Pons (tissue), 1 donor: ENCODE measurements at regions not wholly inside any gene's neighbourhood (a gene's known extent, or its start where the extent isn't known, plus 50 kb on each side); places are given as distances from the start of the nearest gene placed in this dataset.
"Not testable (repeated sequence)": the region's sequence is repeated elsewhere in the genome, so short reads cannot be mapped to it uniquely, and the experiment has no call there.

Source experiments
- DNase-seq: peaks from one replicate; pipeline ENCODE4 v3.0.0-alpha.2; 2016; ENCODE audit warnings: low spot score

DNA sequence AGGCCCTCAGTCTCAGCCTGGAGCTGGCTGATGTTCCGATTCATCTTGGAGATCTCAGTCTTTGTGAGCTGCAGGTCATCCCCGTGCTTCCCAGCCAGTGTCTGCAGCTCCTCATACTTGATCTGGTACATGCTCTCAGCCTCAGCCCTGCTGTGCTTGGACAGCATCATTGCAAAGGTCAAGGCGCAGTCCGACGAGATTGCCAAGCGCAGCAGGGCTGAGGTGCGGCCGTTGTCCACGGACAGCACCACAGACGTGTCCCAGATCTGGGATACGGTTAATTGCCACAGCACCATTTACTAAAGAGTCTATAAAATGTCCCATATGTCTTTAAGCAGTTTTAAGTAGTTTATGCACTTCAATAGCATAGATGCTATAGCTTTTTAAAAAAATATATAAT lies 965.7 kb downstream of the FSCB start:
- DNase-seq = no peak

DNA sequence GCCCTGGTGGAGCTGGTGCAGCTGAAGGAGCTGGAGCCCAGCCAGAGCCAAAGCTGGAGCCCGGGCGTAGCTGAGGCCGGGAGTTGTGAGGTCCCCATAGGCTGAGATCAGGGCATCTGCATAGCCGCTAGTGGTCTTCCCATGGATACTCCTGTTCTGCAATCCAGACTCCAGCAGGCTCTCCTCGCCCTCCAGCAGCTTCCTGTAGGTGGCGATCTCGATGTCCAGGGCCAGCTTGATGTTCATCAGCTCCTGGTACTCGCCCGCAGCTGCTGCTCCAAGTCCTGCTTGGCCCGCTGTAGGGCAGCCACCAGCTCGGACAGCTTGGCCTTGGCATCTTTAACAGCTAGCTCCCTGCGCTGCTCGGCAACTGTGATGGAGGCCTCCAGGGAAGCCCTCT lies 966.1 kb downstream of the FSCB start:
- DNase-seq = no peak

DNA sequence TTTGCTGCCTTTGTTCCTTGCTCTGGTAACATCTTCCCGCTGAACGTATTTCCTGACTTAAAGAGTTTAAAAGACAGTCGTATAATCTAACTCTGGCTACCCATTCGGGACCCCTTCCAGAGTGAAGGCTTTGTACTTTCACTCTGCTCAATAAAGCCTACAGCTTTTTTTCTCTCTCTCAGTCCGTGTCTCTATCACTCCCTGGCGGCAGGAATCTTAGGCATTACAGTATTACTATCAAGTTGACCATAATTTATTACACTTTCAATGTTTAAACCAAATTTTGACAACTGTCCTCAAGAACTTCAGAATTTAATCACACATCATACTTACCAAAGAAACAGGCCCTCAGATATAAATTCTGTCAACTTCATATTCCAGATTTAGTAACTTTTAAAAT lies 967.9 kb downstream of the FSCB start:
- DNase-seq = no peak

DNA sequence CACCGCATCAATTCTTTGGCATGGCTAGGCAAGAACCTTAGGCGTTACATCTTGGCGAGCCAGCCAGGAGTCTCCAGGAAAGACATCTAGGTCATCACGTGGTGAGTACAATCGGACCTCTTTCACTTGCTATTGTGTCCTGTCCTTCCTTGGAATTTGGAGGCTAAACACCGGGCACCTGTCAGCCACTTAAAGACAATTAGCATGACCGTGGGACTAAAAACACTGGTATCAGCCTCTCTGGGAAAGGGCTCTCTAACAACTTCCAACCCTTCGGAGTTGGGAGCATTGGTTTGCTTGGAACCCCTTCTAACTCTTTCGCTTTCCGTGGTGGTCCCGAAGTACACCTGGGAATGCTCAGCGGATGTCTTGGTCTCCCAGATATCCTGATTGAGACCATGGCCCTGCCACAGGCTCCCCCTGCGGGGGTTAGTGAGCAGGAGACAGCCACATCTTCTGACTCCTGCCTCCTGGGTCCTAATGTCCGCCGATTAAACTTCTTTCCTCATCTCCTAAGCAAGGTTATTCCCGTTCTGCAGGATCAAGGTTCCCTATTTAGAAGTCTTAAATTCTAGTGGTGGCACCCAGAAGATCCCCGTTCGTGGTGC lies 971.7 kb downstream of the FSCB start:
- DNase-seq = no peak

DNA sequence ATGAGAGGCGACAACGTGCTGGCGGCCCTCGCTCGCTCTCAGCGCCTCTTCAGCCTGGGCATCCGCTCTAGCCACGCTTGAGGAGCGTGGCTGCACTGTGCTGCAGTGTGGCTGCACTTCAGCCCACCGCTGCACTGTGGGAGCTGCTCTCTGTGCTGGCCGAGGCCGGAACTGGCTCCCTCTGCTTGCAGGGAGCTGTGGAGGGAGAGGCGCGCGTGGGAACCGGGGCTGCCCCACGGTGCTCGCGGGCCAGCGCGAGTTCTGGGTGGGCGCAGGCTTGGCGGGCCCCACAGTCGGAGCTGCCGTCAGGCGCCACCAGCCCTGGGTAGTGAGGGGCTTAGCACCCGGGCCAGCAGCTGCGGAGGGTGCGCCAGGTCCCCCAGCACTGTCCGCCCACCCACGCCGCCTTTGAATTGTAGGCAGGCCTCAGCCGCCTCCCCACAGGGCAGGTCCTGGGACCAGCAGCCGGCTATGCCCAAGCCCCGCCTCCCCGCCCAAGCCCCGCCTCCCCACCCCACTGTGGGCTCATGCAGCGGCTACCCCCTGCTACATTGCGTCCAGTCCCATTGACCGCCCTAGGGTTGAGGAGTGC lies 974.2 kb downstream of the FSCB start:
- no peak for DNase-seq

DNA sequence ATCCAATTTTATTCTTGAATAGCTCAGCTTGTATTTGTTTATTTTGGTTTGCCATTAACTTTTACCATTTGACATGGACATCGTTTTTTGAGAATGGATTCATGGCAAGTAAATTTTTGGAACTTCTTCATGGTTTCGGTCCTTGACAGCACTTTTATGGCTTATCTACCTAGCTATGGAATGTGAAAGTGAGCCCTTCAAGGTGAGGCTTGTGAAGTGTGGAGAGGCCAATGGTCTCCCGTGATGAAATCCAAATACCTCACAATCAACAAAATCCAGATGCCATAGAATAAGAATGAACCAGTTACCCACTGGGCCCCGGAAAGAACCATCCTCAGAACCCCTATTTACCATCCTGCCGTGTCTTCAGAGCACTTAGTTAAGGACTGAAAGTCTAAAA lies 978.8 kb downstream of the FSCB start:
- DNase-seq = no peak

DNA sequence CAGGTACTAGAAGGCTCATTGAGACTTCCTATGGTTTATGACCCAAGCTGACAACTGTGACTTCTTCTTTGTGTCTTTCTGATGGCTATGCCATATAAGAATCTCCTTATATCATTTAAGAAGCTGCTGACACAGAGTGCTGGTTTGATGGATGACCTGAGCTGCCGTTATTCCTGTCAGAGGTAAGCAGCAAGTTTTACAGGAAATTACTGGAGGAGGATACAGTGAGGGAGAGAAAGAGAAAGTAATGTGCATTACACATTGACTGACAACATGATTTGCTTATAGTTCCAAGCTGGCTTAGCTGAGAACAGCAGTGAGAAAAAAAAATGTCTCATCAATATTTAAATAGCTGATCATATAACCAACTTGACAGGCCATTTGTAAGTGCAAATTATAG lies 981.4 kb downstream of the FSCB start:
- no peak for DNase-seq

DNA sequence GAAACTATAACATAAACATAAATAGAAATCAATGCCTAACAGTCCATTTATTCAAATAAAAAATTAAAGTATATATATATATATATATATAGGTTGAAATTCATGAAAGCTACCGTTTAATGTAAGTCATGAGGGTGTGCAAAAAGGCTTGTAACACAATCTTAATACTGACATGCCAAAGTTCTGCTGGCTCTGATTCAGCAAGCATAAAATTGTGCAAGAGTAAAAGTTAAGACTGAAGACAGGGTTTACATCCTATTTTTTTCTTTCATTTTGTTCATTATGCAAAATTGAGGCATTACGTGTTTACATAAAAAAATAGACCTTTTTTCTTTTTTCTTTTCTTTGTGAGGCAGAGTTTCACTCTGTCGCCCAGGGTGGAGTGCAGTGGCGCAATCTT lies 984.2 kb downstream of the FSCB start:
- DNase-seq = no peak

DNA sequence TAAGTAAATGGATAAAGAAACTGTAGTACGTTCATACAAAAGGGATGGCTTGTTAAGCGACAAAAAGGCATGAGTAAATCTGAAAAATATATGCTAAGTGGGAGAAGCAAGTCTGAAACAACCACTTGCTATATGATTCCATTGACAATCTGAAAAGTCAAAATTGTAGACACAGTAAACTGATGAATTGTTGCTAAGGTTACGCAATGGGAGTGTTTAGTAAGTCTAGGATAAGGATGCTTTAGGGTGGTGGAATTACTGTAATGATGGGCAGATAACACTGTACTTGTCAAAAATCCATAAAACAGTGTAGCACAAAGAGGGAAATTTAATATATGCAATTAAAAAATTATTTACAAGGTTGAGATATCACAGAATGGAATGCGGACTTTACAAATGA lies 984.9 kb downstream of the FSCB start:
- DNase-seq = no peak

DNA sequence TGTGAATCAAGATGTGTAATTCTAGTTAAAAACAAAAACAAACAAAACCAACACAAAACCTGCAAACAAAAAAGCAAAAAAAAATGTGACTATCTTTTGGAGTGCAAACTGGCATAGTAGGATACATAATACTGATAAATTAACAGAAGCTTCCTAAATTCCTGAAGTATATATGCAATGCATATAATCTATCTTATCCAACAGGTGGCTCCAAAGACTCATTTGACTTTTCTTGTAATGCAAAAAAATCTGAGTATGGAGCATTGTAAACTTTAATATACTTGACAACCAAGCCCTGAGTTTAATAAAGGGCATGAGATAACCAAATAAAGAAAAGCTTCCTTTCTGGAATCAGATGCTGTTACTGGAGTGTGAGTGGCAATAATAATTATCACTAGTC lies 1003.6 kb downstream of the FSCB start:
- DNase-seq = no peak

DNA sequence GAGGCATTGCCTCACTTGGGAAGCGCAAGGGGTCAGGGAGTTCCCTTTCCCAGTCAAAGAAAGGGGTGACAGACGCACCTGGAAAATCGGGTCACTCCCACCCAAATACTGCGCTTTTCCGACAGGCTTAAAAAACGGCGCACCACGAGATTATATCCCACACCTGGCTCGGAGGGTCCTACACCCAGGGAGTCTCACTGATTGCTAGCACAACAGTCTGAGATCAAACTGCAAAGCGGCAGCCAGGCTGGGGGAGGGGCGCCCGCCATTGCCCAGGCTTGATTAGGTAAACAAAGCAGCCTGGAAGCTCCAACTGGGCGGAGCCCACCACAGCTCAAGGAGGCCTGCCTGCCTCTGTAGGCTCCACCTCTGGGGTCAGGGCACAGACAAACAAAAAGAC lies 1014.7 kb downstream of the FSCB start:
- DNase-seq = not testable (repeated sequence)

DNA sequence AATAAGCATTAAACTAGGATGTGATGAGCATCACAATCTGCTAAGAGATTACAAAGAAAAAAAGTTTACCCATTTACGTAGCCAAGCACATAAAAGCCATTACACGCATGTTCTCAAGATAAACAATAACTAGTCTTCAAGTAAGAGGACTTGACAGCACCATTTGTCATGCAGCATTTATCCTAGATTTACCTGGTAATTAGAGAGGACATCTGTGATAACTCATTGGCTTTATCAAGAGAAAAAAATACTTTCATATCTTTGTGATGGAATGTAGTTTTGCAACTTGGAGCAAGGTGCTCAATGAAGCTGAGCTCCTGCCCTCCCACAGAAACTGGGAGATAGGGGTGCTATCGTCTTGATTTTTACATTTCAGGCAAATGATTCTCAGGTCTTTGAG lies 1023.7 kb downstream of the FSCB start:
- no peak for DNase-seq

DNA sequence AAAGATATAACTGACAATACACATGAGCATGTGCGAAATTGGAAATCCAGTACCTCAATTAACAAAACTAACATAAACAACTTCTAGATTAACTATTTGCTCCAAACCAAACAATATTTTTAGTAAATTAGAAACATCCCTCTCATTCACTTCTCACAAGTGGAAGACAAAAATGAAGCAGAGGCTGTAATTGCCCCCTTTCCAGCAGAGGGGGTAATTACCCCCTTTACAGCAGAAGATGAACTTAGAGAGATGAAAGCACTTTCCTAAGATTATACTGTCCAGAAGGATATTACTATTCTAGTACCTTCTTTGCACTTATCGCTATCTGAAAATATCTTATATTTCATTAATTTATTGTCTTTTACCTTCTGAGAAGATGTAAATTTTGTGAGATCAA lies 1025.2 kb downstream of the FSCB start:
- no peak for DNase-seq

DNA sequence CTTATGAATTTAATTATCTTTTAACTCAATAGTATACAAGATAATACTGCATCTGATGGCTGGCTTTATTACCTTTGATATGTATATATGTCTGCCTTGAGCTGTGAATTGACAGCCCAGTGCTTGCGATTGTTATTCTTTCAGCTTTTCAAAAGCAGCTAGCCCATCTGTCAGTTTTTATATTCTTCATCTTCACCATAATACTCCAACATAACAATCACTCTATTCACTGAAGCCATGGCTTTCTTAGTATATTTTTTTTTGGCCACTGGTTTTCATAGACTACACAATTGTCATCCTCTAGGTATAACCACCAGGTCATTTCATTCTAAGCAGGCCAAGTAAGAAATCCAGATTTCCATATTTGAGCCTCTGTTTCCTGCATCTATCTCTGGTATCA lies 1026.1 kb downstream of the FSCB start:
- DNase-seq = no peak

DNA sequence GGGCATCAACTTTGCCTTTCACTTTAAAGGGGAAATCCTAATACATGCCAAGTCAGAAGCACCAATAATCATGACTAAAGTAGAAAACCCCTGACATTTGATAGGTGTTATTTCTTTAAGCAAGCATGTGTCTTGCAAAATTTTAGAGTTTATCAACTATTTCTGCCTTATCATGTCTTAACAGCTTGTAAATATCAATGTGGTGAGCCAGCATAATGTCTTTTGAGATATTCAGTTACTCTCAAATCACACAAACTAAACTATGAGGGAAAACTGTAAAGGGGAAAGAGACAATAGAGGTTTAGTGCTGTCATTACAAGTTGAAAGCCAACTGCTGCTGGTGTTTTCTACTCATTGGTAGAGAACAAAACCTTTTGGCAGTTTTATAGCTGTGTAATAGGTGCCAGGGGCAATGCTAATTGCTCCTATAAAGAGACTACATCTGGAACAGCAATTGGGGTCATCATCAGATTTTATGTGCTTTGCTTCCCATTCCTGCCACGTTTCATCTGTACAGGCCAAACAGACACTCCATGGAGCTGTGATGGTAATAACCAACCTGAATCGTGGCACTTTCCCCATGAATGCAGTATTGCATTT lies 1027.4 kb downstream of the FSCB start:
- no peak for DNase-seq

DNA sequence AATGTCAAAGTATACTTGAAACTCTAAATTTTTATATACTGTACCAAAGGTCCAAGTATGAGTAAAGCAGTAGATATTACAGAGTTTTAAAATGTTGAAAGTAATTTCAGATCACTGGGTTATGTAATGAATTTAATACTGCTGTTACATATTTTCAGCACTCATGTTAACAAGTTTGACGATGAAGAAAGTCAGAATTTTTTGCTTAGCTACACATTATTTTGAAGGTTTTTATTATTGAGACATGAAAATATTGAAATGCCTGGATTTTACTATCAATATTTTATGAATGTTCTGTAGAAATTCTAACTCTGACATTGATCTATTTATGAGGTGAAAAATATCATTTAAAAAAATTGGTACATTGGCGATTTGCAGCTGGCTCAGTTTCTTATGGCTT lies 1030.3 kb downstream of the FSCB start:
- no peak for DNase-seq

DNA sequence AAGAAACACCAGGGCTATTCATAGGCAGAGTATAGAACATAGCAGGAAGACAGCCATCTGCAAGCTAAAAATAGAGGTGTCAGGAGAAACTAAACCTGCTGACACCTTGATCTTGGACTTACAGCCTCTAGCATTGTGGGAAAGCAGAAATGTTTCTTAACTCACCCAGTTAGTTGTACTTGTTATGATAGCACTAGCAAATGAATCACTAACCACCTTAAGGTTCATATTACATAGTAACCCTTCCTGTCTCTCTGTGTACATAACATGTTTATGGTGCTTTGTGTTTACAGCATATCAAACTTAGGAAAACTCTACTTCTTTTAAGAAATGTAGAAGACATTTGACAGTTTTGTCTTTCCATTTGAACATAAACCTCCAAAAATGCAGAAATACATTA lies 1031.3 kb downstream of the FSCB start:
- no peak for DNase-seq

DNA sequence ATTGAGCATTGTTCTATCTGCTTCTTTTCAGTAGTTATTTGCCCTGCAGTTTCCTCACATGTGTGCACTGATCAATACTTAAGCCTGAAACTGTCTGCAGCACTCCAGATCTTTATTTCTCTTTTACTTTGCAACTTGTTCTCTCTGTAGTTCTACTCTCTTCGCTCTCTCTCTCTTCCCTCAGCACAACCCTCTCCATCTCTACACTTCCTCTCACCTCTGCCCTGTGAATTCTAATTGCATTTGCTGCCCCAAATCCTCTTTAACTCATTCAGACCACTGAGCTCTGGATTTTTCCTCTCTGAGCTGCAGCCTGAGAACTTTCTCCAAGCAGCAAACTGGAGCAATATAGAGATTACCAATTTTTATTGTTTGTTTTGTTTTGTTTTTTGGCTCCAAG lies 1035.5 kb downstream of the FSCB start:
- DNase-seq = no peak

DNA sequence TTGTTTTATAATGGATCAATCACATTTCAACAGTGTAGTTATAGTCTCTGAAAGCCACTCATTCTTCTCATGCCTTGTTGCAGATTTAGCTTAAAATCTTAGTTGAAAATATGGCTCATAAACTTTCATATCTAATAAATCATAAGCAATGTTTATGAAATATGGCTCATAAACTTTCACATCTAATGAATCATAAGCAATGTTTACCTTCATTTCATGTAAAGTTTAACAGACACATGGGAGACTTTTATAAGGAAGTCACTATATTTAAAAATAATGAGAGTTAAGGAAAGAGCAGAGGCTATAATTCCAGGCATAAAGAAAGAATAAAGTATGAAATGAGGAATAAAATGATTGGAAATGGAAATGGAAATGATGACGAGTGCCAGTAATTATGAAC lies 1042.1 kb downstream of the FSCB start:
- no peak for DNase-seq

DNA sequence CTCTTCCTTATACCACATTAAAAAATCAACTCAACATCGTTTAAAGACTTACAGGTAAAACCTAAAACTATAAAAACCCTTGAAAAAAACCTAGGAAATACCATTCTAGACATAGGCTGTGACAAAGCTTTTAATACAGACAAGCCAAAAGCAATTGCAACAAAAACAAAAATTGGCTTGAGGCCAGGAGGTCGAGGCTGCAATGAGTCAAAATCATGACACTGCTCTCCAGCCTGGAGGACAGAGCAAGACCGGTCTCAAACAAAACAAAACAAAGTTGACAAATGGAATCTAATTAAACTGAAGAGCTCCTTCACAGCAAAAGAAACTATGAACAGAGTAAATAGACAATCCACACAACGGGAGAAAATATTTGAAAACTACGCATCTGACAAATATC lies 1057.8 kb downstream of the FSCB start:
- no peak for DNase-seq

DNA sequence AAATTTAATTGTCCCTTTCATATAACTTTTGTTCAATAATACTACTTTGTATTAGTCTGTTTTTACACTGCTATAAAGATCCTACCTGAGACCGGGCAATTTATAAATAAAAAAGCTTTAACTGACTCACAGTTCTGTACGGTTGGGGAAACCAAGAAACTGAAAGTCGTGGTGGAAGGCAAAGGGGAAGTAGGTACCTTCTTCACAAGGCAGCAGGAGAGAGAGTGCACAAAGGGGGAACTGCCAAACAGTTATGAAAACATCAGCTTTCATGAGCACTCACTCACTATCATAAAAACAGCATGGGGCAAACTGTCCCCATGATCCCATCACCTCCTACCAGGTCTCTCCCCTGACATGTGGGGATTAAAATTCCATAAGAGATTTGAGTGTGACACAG lies 1069.0 kb downstream of the FSCB start:
- no peak for DNase-seq

DNA sequence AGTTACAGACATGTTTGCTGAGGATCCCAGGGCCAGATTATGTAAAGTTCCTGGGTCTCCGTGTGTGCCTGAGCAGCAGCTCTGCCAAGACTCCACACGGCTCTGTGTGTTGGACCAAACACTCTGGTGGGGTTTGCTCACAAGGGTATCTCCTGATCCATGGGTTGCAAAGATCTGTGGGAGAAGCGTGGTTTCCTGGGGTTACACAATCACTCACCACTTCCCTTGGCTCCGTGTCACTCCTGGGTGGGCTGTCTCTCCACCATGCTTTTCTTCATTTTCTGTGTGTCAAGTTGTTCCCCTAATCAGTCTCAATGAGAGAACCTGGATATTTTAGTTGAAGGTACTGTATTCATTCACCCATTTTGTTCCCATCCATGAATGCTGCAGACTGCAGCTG lies 1088.8 kb downstream of the FSCB start:
- no peak for DNase-seq

DNA sequence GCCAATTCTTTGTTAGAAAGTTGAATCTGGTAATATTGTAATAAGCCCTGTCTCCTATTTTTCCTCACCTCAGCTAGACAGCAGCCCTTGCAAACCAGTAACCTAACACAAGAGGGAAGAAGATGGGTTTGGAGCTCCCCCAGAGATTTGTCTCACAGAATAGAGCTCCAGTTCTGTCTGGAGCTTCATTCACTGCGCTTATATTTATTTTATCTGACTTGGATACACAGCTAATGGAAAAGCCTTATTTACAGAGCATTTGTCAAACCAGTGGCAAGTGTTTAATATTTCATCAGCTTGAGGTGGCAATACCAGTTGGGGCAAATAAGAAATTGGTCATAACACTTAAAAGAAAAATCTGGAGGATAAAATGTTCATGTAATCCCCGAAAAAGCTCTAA lies 1094.0 kb downstream of the FSCB start:
- DNase-seq = no peak

DNA sequence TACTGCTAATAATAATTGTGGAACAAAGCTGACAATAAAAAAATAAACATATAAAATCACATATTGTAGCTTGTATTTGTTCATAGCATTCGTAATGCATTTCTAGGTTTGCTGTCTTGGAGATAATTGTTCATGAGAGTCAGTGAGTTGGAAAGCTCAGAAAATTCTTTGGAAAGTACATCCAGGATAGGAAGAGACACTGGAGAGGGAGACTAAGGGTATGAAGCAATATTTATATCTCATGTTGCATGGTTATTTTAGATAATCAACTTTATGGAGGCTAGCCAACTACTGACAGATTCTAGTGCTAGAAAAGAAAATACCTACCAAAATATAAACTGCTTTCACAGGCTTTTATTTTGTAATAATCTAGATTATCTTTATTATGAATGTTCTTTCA lies 1095.2 kb downstream of the FSCB start:
- DNase-seq = no peak
